ENCODE measurements at regions not wholly inside any gene's neighbourhood (a gene's known extent, or its start where the extent isn't known, plus 50 kb on each side); places are given as distances from the start of the nearest gene placed in this dataset.

GRCh38 chr4:19698961-19699360 is 552.7 kb upstream of the SLIT2 start:
- DNase-seq: no peak

GRCh38 chr4:19694812-19695211 is 556.9 kb upstream of the SLIT2 start:
- no peak for DNase-seq

GRCh38 chr4:19693936-19694570 is 557.7 kb upstream of the SLIT2 start:
- DNase-seq: no peak

GRCh38 chr4:19689511-19689910 is 562.2 kb upstream of the SLIT2 start:
- DNase-seq: no peak

GRCh38 chr4:19686456-19686855 is 565.2 kb upstream of the SLIT2 start:
- DNase-seq: no peak

GRCh38 chr4:19684084-19684483 is 567.6 kb upstream of the SLIT2 start:
- DNase-seq: no peak

GRCh38 chr4:19683426-19683825 is 568.3 kb upstream of the SLIT2 start:
- no peak for DNase-seq

GRCh38 chr4:19677211-19677610 is 574.5 kb upstream of the SLIT2 start:
- no peak for DNase-seq

GRCh38 chr4:19675172-19675811 is 576.4 kb upstream of the SLIT2 start:
- DNase-seq: no peak

GRCh38 chr4:19659101-19659500 is 592.6 kb upstream of the SLIT2 start:
- no peak for DNase-seq

GRCh38 chr4:19657856-19658255 is 593.8 kb upstream of the SLIT2 start:
- no peak for DNase-seq

- DNase-seq: no peak
These were observed 596.0 kb upstream of the SLIT2 start for GRCh38 chr4:19655666-19656065.

GRCh38 chr4:19650903-19651864 is 600.5 kb upstream of the SLIT2 start:
- DNase-seq: no peak

- no peak for DNase-seq
These were observed 606.1 kb upstream of the SLIT2 start for GRCh38 chr4:19645589-19645988.

- DNase-seq: no peak
These were observed 615.3 kb upstream of the SLIT2 start for GRCh38 chr4:19636451-19636850.

- DNase-seq: no peak
These were observed 619.9 kb upstream of the SLIT2 start for GRCh38 chr4:19631814-19632213.

GRCh38 chr4:19623866-19624265 is 627.8 kb upstream of the SLIT2 start:
- DNase-seq: no peak

GRCh38 chr4:19615086-19615689 is 636.5 kb upstream of the SLIT2 start:
- DNase-seq: no peak

- no peak for DNase-seq
These were observed 637.5 kb upstream of the SLIT2 start for GRCh38 chr4:19614171-19614570.

GRCh38 chr4:19596342-19596741 is 655.4 kb upstream of the SLIT2 start:
- no peak for DNase-seq

- DNase-seq: no peak
These were observed 659.3 kb upstream of the SLIT2 start for GRCh38 chr4:19592391-19592790.

GRCh38 chr4:19583827-19584569 is 667.7 kb upstream of the SLIT2 start:
- no peak for DNase-seq

GRCh38 chr4:19580095-19580494 is 671.6 kb upstream of the SLIT2 start:
- no peak for DNase-seq

Data from activated CD4-positive, alpha-beta T cell treated with anti-CD3 and anti-CD28 coated beads for 1 hour (primary cell).